ENCODE measurements at regions not wholly inside any gene's neighbourhood (a gene's known extent, or its start where the extent isn't known, plus 50 kb on each side); places are given as distances from the start of the nearest gene placed in this dataset.

GRCh38 chr13:48162217-48162616, 67.3 kb upstream of the MED4 start:
- TF ChIP-seq POLR2A (IDR thresholded peaks at IDR 0.05; ENCODE audit: low read length) (no peak), GATA1 (IDR thresholded peaks at IDR 0.05; ENCODE audit: low read depth, low read length) (no peak)

Measured in erythroblast (primary cell).